NB4 (cell line): ENCODE measurements at regions not wholly inside any gene's neighbourhood (a gene's known extent, or its start where the extent isn't known, plus 50 kb on each side); places are given as distances from the start of the nearest gene placed in this dataset.
"Not testable (repeated sequence)": the region's sequence is repeated elsewhere in the genome, so short reads cannot be mapped to it uniquely, and the experiment has no call there.

Experiments
- DNase-seq: peaks from one replicate; pipeline ENCODE4 v3.0.0; 2010; ENCODE audit warnings: low read depth
- H3K4me3 ChIP-seq: one replicate; pipeline ENCODE4 v1.5.1; 2011; ENCODE audit warnings: mild to moderate bottlenecking, low read depth, low read length, moderate library complexity
- CTCF ChIP-seq: IDR thresholded peaks from one replicate; pipeline ENCODE4 v1.5.1; 2012; ENCODE audit warnings: low read depth, low read length
- MAX ChIP-seq: IDR thresholded peaks from 2 replicates; pipeline ENCODE4 v1.6.1; 2011; ENCODE audit warnings: low read depth, low read length
- MYC ChIP-seq: IDR thresholded peaks from 2 replicates; pipeline ENCODE4 v1.6.1; 2011; ENCODE audit warnings: low read depth, low read length
- POLR2A ChIP-seq: IDR thresholded peaks from 2 replicates; pipeline ENCODE4 v1.6.1; 2011; ENCODE audit warnings: mild to moderate bottlenecking; ENCODE audit not compliant: insufficient read length; ENCODE audit errors: extremely low read depth

DNA sequence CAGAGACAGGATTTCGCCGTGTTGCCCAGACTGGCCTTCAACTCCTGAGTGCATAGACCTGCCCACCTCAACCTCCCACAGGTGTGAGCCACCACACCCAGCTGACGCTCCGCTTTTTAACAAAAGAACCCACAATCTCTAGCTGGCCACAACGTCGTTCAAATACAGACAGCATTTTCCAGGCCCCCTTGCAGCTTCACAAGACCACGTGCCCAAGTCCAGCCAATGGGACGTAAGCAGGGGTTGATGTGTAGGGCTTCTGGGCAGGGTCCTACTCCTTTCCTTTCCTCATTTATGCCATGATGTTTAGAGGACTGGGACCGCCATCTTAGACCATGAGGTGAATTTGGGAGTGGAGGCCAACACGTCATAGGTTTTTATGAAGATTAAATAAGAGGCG is 81.0 kb downstream of the TFAP2C start:
- no peak overlapping the region for H3K4me3 ChIP-seq
- DNase-seq, result no peak
- TF ChIP-seq MAX (no peak), CTCF (no peak), POLR2A (no peak), MYC (no peak)

GRCh38 chr20:56710577-56710976 is 81.5 kb downstream of the TFAP2C start:
- not testable (repeated sequence) for DNase-seq, H3K4me3 ChIP-seq

DNA sequence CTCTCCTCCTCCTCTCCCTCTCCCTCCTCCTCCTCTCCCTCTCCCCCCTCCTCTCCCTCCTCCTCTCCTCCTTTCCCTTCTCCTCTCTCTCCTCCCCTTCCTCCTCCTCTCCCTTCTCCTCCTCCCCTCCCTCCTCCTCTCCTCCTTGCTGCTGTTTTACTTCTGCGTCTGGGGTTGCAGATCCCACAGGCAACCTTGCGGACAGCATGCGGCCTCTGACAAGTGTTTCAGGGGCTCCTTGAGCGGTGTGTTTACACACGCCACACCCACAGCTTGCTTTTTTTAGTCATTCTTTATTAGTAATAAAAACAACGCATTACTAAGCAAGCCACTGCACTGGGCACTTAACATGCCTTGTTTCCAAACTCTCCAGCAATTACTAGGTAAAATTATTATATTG is 81.9 kb downstream of the TFAP2C start:
- no peak for TF ChIP-seq POLR2A
- TF ChIP-seq MYC, result no peak
- no peak for TF ChIP-seq MAX
- TF ChIP-seq CTCF, result no peak
- H3K4me3 ChIP-seq, result no peak overlapping the region
- no peak for DNase-seq

GRCh38 chr20:56715309-56715708 is 86.2 kb downstream of the TFAP2C start:
- no peak for DNase-seq
- no peak for TF ChIP-seq MYC
- no peak for TF ChIP-seq POLR2A
- TF ChIP-seq CTCF, result no peak
- no peak for TF ChIP-seq MAX
- H3K4me3 ChIP-seq, result no peak overlapping the region

- no peak overlapping the region for H3K4me3 ChIP-seq
- no peak for DNase-seq
- TF ChIP-seq POLR2A, result no peak
Observed at GRCh38 chr20:56715902-56716519, 86.9 kb downstream of the TFAP2C start.

DNA sequence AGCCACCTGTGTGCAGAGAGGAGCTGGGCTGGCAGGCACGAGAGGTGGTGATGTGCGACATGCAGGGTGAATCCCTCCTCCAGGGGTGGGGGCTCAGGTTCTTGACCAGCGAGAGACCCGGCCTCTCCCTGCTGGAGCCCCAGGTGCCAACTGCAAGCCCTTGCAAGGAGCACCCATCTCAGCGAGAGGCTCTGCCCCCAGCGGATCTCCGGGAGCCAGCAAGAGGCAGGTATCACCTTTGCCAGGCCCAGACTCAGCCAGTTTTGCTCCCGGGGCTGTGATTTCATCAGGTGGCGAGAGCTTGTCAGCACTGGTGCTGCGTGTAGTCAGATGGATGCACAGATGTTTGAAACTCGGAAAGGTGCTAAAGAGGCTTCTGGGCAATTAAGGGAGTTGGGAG is 87.7 kb downstream of the TFAP2C start:
- TF ChIP-seq MAX, result no peak
- no peak for TF ChIP-seq MYC
- TF ChIP-seq CTCF, result no peak
- no peak for TF ChIP-seq POLR2A
- DNase-seq, result no peak
- H3K4me3 ChIP-seq, result no peak overlapping the region

- no peak for TF ChIP-seq MAX
- no peak overlapping the region for H3K4me3 ChIP-seq
- DNase-seq, result no peak
Observed at GRCh38 chr20:56718816-56719215, 89.7 kb downstream of the TFAP2C start.
